Endothelial cell (in vitro differentiated cells): ENCODE measurements at regions not wholly inside any gene's neighbourhood (a gene's known extent, or its start where the extent isn't known, plus 50 kb on each side); places are given as distances from the start of the nearest gene placed in this dataset.

Experiments
- DNase-seq: peaks from one replicate; pipeline ENCODE4 v3.0.0; 2021; ENCODE audit warnings: low spot score
- H3K27ac Mint-ChIP-seq: one replicate; pipeline ENCODE4 v1.8.0; 2021; ENCODE audit warnings: mixed read lengths, inconsistent platforms; ENCODE audit not compliant: unreplicated experiment
- H3K27me3 Mint-ChIP-seq: one replicate; pipeline ENCODE4 v1.8.0; 2021; ENCODE audit warnings: mild to moderate bottlenecking, moderate library complexity, mixed read lengths, inconsistent platforms; ENCODE audit not compliant: unreplicated experiment
- H3K36me3 Mint-ChIP-seq: one replicate; pipeline ENCODE4 v1.8.0; 2021; ENCODE audit warnings: mild to moderate bottlenecking, low read depth, mixed read lengths, inconsistent platforms; ENCODE audit not compliant: unreplicated experiment
- H3K4me1 Mint-ChIP-seq: one replicate; pipeline ENCODE4 v1.8.0; 2021; ENCODE audit warnings: mild to moderate bottlenecking, mixed read lengths, inconsistent platforms; ENCODE audit not compliant: unreplicated experiment
- H3K4me3 Mint-ChIP-seq: one replicate; pipeline ENCODE4 v1.8.0; 2021; ENCODE audit warnings: mild to moderate bottlenecking, mixed read lengths, inconsistent platforms; ENCODE audit not compliant: unreplicated experiment
- H3K9me3 Mint-ChIP-seq: one replicate; pipeline ENCODE4 v1.8.0; 2021; ENCODE audit warnings: mixed read lengths, inconsistent platforms; ENCODE audit not compliant: unreplicated experiment
- CTCF ChIP-seq: fragments of 200-600 bp; sonication (generic); IDR thresholded peaks from one replicate; pipeline ENCODE4 v1.5.0; 2021; ENCODE audit warnings: antibody characterized with exemption; ENCODE audit not compliant: unreplicated experiment

- no peak for DNase-seq
- Mint-ChIP-seq H3K9me3 (no peaks in the 10 kb centered on the region), H3K27ac (no peak overlapping the region), H3K4me1 (no peaks in the 10 kb centered on the region), H3K36me3 (no peaks in the 10 kb centered on the region), H3K4me3 (no peak overlapping the region), H3K27me3 (peaks cover 4% of the 10 kb centered on the region)
- no peak for TF ChIP-seq CTCF
These were observed 120.1 kb downstream of the CYLD start for GRCh38 chr16:50861970-50862411.

- H3K27ac Mint-ChIP-seq = no peak overlapping the region
These were observed 119.6 kb downstream of the CYLD start for GRCh38 chr16:50861451-50861850.

GRCh38 chr16:50859628-50860360, 117.9 kb downstream of the CYLD start:
- TF ChIP-seq CTCF = no peak
- Mint-ChIP-seq H3K27me3 (peaks cover 4% of the 10 kb centered on the region), H3K27ac (no peak overlapping the region), H3K9me3 (no peaks in the 10 kb centered on the region), H3K4me1 (no peaks in the 10 kb centered on the region), H3K4me3 (no peak overlapping the region), H3K36me3 (no peaks in the 10 kb centered on the region)
- no peak for DNase-seq

More at GRCh38 chr16:50861451-50861850, 119.6 kb downstream of the CYLD start:
- no peaks in the 10 kb centered on the region for H3K4me1 Mint-ChIP-seq
- no peak for TF ChIP-seq CTCF
- DNase-seq = no peak
- no peak overlapping the region for H3K4me3 Mint-ChIP-seq
- no peaks in the 10 kb centered on the region for H3K36me3 Mint-ChIP-seq
- peaks cover 4% of the 10 kb centered on the region for H3K27me3 Mint-ChIP-seq
- no peaks in the 10 kb centered on the region for H3K9me3 Mint-ChIP-seq

GRCh38 chr16:50858877-50859627, 117.2 kb downstream of the CYLD start:
- DNase-seq = no peak
- H3K27me3 Mint-ChIP-seq = peaks cover 4% of the 10 kb centered on the region
- no peak overlapping the region for H3K4me3 Mint-ChIP-seq
- no peaks in the 10 kb centered on the region for H3K36me3 Mint-ChIP-seq
- no peaks in the 10 kb centered on the region for H3K9me3 Mint-ChIP-seq
- H3K27ac Mint-ChIP-seq = no peak overlapping the region
- TF ChIP-seq CTCF = no peak
- H3K4me1 Mint-ChIP-seq = no peaks in the 10 kb centered on the region

- no peak for TF ChIP-seq CTCF
- no peaks in the 10 kb centered on the region for H3K4me1 Mint-ChIP-seq
- H3K36me3 Mint-ChIP-seq = no peaks in the 10 kb centered on the region
- H3K27me3 Mint-ChIP-seq = peaks cover 4% of the 10 kb centered on the region
- H3K9me3 Mint-ChIP-seq = no peaks in the 10 kb centered on the region
- DNase-seq = no peak
- H3K4me3 Mint-ChIP-seq = no peak overlapping the region
- H3K27ac Mint-ChIP-seq = no peak overlapping the region
These were observed 116.5 kb downstream of the CYLD start for GRCh38 chr16:50858376-50858775.
